Endothelial cell of umbilical vein (primary cell): ENCODE measurements at regions not wholly inside any gene's neighbourhood (a gene's known extent, or its start where the extent isn't known, plus 50 kb on each side); places are given as distances from the start of the nearest gene placed in this dataset.

Experiments
- BruUV-seq: library from RNA; stranded (reverse); fragments of 400-500 nt; replicated peaks from 2 replicates; lab custom pipeline; 2021; lab: Mats Ljungman, UMichigan
- CTCF ChIA-PET: fragments of 300-600, 350-600 bp; sonication (Branson Sonifier 250); formaldehyde crosslinking; loops from one replicate; lab custom pipeline; 2021; ENCODE audit warnings: antibody characterized with exemption, inconsistent platforms; lab: Charles Lee
- POLR2A ChIA-PET: fragments of 300-600, 350-600 bp; sonication (Branson Sonifier 250); formaldehyde crosslinking; loops from one replicate; lab custom pipeline; 2021; ENCODE audit warnings: antibody characterized with exemption, inconsistent platforms; lab: Charles Lee
- DNase-seq: peaks from one replicate; pipeline ENCODE4 v3.0.0-alpha.2; 2011; ENCODE audit warnings: low read depth, low spot score
- FAIRE-seq: peaks from 2 replicates; lab custom pipeline; 2011; peaks lifted over from hg19 to GRCh38; lab: Jason Lieb, UNC
- H2AFZ ChIP-seq: 2 replicates; pipeline ENCODE4 v1.6.0; 2012; ENCODE audit warnings: low read depth, low read length, control low read depth, inconsistent platforms
- H3K27ac ChIP-seq: 2 replicates; pipeline ENCODE4 v1.5.1; 2011; ENCODE audit warnings: low read depth, mild to moderate bottlenecking, control low read depth, low read length, moderate library complexity; ENCODE audit not compliant: insufficient read depth
- H3K27me3 ChIP-seq, 2 experiments: 2 replicates each; pipeline versions ENCODE4 v1.6.0 to v1.6.1; 2011; ENCODE audit warnings: low read length in 2 of 2, mixed read lengths in 1 of 2; ENCODE audit not compliant: control insufficient read depth in 2 of 2, insufficient read depth in 2 of 2
- H3K36me3 ChIP-seq, 2 experiments: 2 replicates in 1 of 2; 3 replicates in 1 of 2; pipeline ENCODE4 v1.5.1; 2011; ENCODE audit warnings: low read length in 2 of 2, mild to moderate bottlenecking in 1 of 2, moderate library complexity in 1 of 2; ENCODE audit not compliant: control insufficient read depth in 2 of 2, insufficient read depth in 2 of 2; ENCODE audit errors: extremely low read depth in 1 of 2
- H3K4me1 ChIP-seq: 3 replicates; pipeline ENCODE4 v1.5.1; 2011; ENCODE audit warnings: mild to moderate bottlenecking, low read length; ENCODE audit not compliant: control insufficient read depth, insufficient read depth; ENCODE audit errors: extremely low read depth
- H3K4me2 ChIP-seq: 2 replicates; pipeline ENCODE4 v1.6.1; 2011; ENCODE audit warnings: low read length, control low read depth, mixed read lengths; ENCODE audit not compliant: insufficient read depth
- H3K4me3 ChIP-seq, 3 experiments: fragments of 200-600 bp in 1 of 3; sonication (generic), shearing (Covaris generic) in 1 of 3; replicated peaks in 1 of 3; 2 replicates each; pipeline ENCODE4 v1.5.1; 2011 to 2016; ENCODE audit warnings: control low read depth in 3 of 3, low read length in 3 of 3, mild to moderate bottlenecking in 2 of 3, inconsistent platforms in 1 of 3, low read depth in 1 of 3, moderate library complexity in 1 of 3; ENCODE audit not compliant: insufficient read depth in 1 of 3
- H3K79me2 ChIP-seq: 2 replicates; pipeline ENCODE4 v1.6.0; 2012; ENCODE audit warnings: low read length, inconsistent platforms; ENCODE audit not compliant: control insufficient read depth, insufficient read depth
- H3K9ac ChIP-seq: replicated peaks from 2 replicates; pipeline ENCODE3; 2011; ENCODE audit warnings: low read length, control low read depth; ENCODE audit not compliant: insufficient read depth; ENCODE audit errors: extremely low read depth
- H3K9me1 ChIP-seq: replicated peaks from 3 replicates; pipeline ENCODE4 v1.6.0; 2011; ENCODE audit warnings: mild to moderate bottlenecking, low read length; ENCODE audit not compliant: control insufficient read depth, insufficient read depth; ENCODE audit errors: extremely low read depth
- H3K9me3 ChIP-seq: replicated peaks from 2 replicates; pipeline ENCODE4 v1.5.1; 2012; ENCODE audit warnings: low read length, inconsistent platforms; ENCODE audit not compliant: control insufficient read depth, insufficient read depth
- H4K20me1 ChIP-seq: replicated peaks from 2 replicates; pipeline ENCODE3; 2011; ENCODE audit warnings: mild to moderate bottlenecking, low read length; ENCODE audit not compliant: control insufficient read depth, insufficient read depth; ENCODE audit errors: extremely low read depth
- CTCF ChIP-seq, 2 donors: IDR thresholded peaks; 1 replicate in 1 of 2; 2 replicates in 1 of 2; pipeline ENCODE4 v1.5.1; 2011; ENCODE audit warnings: low read length in 2 of 2, mild to moderate bottlenecking in 2 of 2, moderate library complexity in 2 of 2, control low read depth in 1 of 2, inconsistent platforms in 1 of 2, low read depth in 1 of 2; ENCODE audit not compliant: insufficient read depth in 1 of 2; ENCODE audit errors: extremely low read depth in 1 of 2
- EZH2 ChIP-seq: IDR thresholded peaks from 2 replicates; pipeline ENCODE4 v1.6.1; 2012; ENCODE audit warnings: borderline replicate concordance, low read depth, mild to moderate bottlenecking, moderate library complexity, low read length, inconsistent platforms; ENCODE audit not compliant: severe bottlenecking
- GATA2 ChIP-seq: IDR thresholded peaks from 2 replicates; pipeline ENCODE4 v1.7.0; 2011; ENCODE audit warnings: low read depth, mild to moderate bottlenecking, moderate library complexity, mixed read lengths, low read length; ENCODE audit not compliant: insufficient read length, insufficient read depth
- MAX ChIP-seq: IDR thresholded peaks from 2 replicates; pipeline ENCODE4 v1.6.1; 2011; ENCODE audit not compliant: insufficient read depth, insufficient read length
- MYC ChIP-seq: IDR thresholded peaks from one replicate; pipeline ENCODE4 v1.6.1; 2011; ENCODE audit warnings: mild to moderate bottlenecking, low read depth, low read length
- POLR2A ChIP-seq: IDR thresholded peaks from 2 replicates; pipeline ENCODE4 v1.6.1; 2012; ENCODE audit warnings: low read depth, mild to moderate bottlenecking, control low read depth, low read length
- dilution Hi-C: fragments of 300-500 bp; cut with MboI; formaldehyde crosslinking; loops from one replicate; pipeline ENCODE4 v1.15.0; 2019; ENCODE audit warnings: low sequenced_read_pairs; ENCODE audit not compliant: extremely low pct_ligation_motif_present
- intact Hi-C: fragments of 100-400 bp; cut with micrococcal nuclease; formaldehyde crosslinking; loops from one replicate; pipeline ENCODE4 v1.10.0; 2022

- no peak for FAIRE-seq
- Histone ChIP-seq H3K9me1 (peaks cover 3% of the 10 kb centered on the region), H3K79me2 (no peaks in the 10 kb centered on the region), H3K4me2 (no peak overlapping the region), H2AFZ (no peak overlapping the region), H3K27me3 (no peaks in the 10 kb centered on the region), H3K36me3 (no peaks in the 10 kb centered on the region), H3K4me1 (no peaks in the 10 kb centered on the region), H3K27ac (no peak overlapping the region), H3K9ac (no peak overlapping the region), H3K4me3 (no peak overlapping the region), H4K20me1 (no peaks in the 10 kb centered on the region), H3K9me3 (no peaks in the 10 kb centered on the region)
- TF ChIP-seq MAX (no peak), EZH2 (no peak), POLR2A (no peak), CTCF (IDR thresholded peaks at IDR 0.05; ENCODE audit: extremely low read depth in 1 of 2, insufficient read depth in 1 of 2, low read depth in 1 of 2, low read length in 2 of 2) (no peak), MYC (no peak), GATA2 (no peak)
- CTCF ChIA-PET, result no interaction called here
- POLR2A ChIA-PET, result no interaction called here
- DNase-seq, result no peak
- intact Hi-C loops (no loop called here), dilution Hi-C loops (no loop called here)
- no TSS peak for BruUV-seq
These were observed 62.1 kb upstream of the GPC1 start for GRCh38 chr2:240373289-240373885.
